Endothelial cell of umbilical vein (primary cell): ENCODE measurements at regions not wholly inside any gene's neighbourhood (a gene's known extent, or its start where the extent isn't known, plus 50 kb on each side); places are given as distances from the start of the nearest gene placed in this dataset.

Source experiments
- CTCF ChIP-seq, 2 donors: IDR thresholded peaks; 1 replicate in 1 of 2; 2 replicates in 1 of 2; pipeline ENCODE4 v1.5.1; 2011; ENCODE audit warnings: low read length in 2 of 2, mild to moderate bottlenecking in 2 of 2, moderate library complexity in 2 of 2, control low read depth in 1 of 2, inconsistent platforms in 1 of 2, low read depth in 1 of 2; ENCODE audit not compliant: insufficient read depth in 1 of 2; ENCODE audit errors: extremely low read depth in 1 of 2
- MYC ChIP-seq: IDR thresholded peaks from one replicate; pipeline ENCODE4 v1.6.1; 2011; ENCODE audit warnings: mild to moderate bottlenecking, low read depth, low read length
- POLR2A ChIP-seq: IDR thresholded peaks from 2 replicates; pipeline ENCODE4 v1.6.1; 2012; ENCODE audit warnings: low read depth, mild to moderate bottlenecking, control low read depth, low read length
- POLR2AphosphoS5 ChIP-seq: IDR thresholded peaks from 2 replicates; pipeline ENCODE4 v1.6.1; 2012; ENCODE audit warnings: low read depth, mild to moderate bottlenecking, control low read depth, low read length, moderate library complexity; ENCODE audit not compliant: insufficient read depth
- TF ChIP-seq, protein P1 (sequence below): IDR thresholded peaks from 2 replicates; pipeline ENCODE4 v1.6.1; 2011; ENCODE audit not compliant: insufficient read depth, insufficient read length

GRCh38 chr16:52740333-52740732, 193.4 kb upstream of the TOX3 start:
- no peak for TF ChIP-seq MYC
- TF ChIP-seq POLR2A, result no peak
- TF ChIP-seq CTCF (IDR thresholded peaks at IDR 0.05; ENCODE audit: extremely low read depth in 1 of 2, insufficient read depth in 1 of 2, low read depth in 1 of 2, low read length in 2 of 2), result no peak
- no peak for TF ChIP-seq POLR2AphosphoS5
- TF ChIP-seq, protein P1, sequence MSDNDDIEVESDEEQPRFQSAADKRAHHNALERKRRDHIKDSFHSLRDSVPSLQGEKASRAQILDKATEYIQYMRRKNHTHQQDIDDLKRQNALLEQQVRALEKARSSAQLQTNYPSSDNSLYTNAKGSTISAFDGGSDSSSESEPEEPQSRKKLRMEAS, result no peak
